ENCODE measurements at regions not wholly inside any gene's neighbourhood (a gene's known extent, or its start where the extent isn't known, plus 50 kb on each side); places are given as distances from the start of the nearest gene placed in this dataset.

GRCh38 chr13:62643007-62643483, 1227.4 kb upstream of the PCDH20 start:
- Histone ChIP-seq H3K79me2 (ENCODE audit: control insufficient read depth, insufficient read depth, low read length) (no peaks in the 10 kb centered on the region), H3K27ac (ENCODE audit: insufficient read depth, low read depth, low read length) (no peak overlapping the region), H3K4me3 (replicated peaks in 1 of 3; ENCODE audit: insufficient read depth in 1 of 3, low read depth in 1 of 3, low read length in 3 of 3) (no peak overlapping the region), H2AFZ (ENCODE audit: low read depth, low read length) (no peak overlapping the region), H3K9ac (replicated peaks; ENCODE audit: extremely low read depth, insufficient read depth, low read length) (no peak overlapping the region), H3K4me1 (ENCODE audit: control insufficient read depth, extremely low read depth, insufficient read depth, low read length) (no peaks in the 10 kb centered on the region), H3K36me3 (ENCODE audit: control insufficient read depth in 2 of 2, extremely low read depth in 1 of 2, insufficient read depth in 2 of 2, low read length in 2 of 2) (no peaks in the 10 kb centered on the region), H3K4me2 (ENCODE audit: insufficient read depth, low read length) (no peak overlapping the region), H3K9me1 (replicated peaks; ENCODE audit: control insufficient read depth, extremely low read depth, insufficient read depth, low read length) (no peaks in the 10 kb centered on the region), H4K20me1 (replicated peaks; ENCODE audit: control insufficient read depth, extremely low read depth, insufficient read depth, low read length) (no peaks in the 10 kb centered on the region), H3K27me3 (ENCODE audit: control insufficient read depth in 2 of 2, insufficient read depth in 2 of 2, low read length in 2 of 2) (no peaks in the 10 kb centered on the region), H3K9me3 (replicated peaks; ENCODE audit: control insufficient read depth, insufficient read depth, low read length) (peaks cover 3% of the 10 kb centered on the region)
- intact Hi-C loops (cut with micrococcal nuclease) (no loop called here), dilution Hi-C loops (cut with MboI; ENCODE audit: extremely low pct_ligation_motif_present, low sequenced_read_pairs) (no loop called here)
- POLR2A ChIA-PET, result no interaction called here
- TF ChIP-seq GATA2 (IDR thresholded peaks at IDR 0.05; ENCODE audit: insufficient read depth, insufficient read length, low read depth, low read length), result no peak
- no peak for TF ChIP-seq POLR2AphosphoS5 (IDR thresholded peaks at IDR 0.05; ENCODE audit: insufficient read depth, low read depth, low read length)
- no peak for TF ChIP-seq MYC (IDR thresholded peaks at IDR 0.05; ENCODE audit: low read depth, low read length)
- TF ChIP-seq EZH2 (IDR thresholded peaks at IDR 0.05; ENCODE audit: borderline replicate concordance, low read depth, low read length, severe bottlenecking), result no peak
- TF ChIP-seq POLR2A (IDR thresholded peaks at IDR 0.05; ENCODE audit: low read depth, low read length), result no peak
- TF ChIP-seq MAX (IDR thresholded peaks at IDR 0.05; ENCODE audit: insufficient read depth, insufficient read length), result no peak
- TF ChIP-seq FOS (IDR thresholded peaks at IDR 0.05; ENCODE audit: borderline replicate concordance, insufficient read depth, low read length), result no peak
- TF ChIP-seq JUN (IDR thresholded peaks at IDR 0.05; ENCODE audit: borderline replicate concordance, insufficient read depth, insufficient read length, low read depth), result no peak
- DNase-seq (ENCODE audit: low read depth, low spot score) (no peak), FAIRE-seq (no peak)
- BruUV-seq (replicated peaks), result no TSS peak
- CTCF ChIA-PET, result no interaction called here

GRCh38 chr13:62635161-62635560, 1219.5 kb upstream of the PCDH20 start:
- Histone ChIP-seq H3K4me1 (ENCODE audit: control insufficient read depth, extremely low read depth, insufficient read depth, low read length) (no peaks in the 10 kb centered on the region), H3K4me3 (replicated peaks in 1 of 3; ENCODE audit: insufficient read depth in 1 of 3, low read depth in 1 of 3, low read length in 3 of 3) (no peak overlapping the region), H4K20me1 (replicated peaks; ENCODE audit: control insufficient read depth, extremely low read depth, insufficient read depth, low read length) (no peaks in the 10 kb centered on the region), H3K27me3 (ENCODE audit: control insufficient read depth in 2 of 2, insufficient read depth in 2 of 2, low read length in 2 of 2) (no peaks in the 10 kb centered on the region), H2AFZ (ENCODE audit: low read depth, low read length) (no peak overlapping the region), H3K9me1 (replicated peaks; ENCODE audit: control insufficient read depth, extremely low read depth, insufficient read depth, low read length) (no peaks in the 10 kb centered on the region), H3K9me3 (replicated peaks; ENCODE audit: control insufficient read depth, insufficient read depth, low read length) (peaks cover 3% of the 10 kb centered on the region), H3K27ac (ENCODE audit: insufficient read depth, low read depth, low read length) (no peak overlapping the region), H3K36me3 (ENCODE audit: control insufficient read depth in 2 of 2, extremely low read depth in 1 of 2, insufficient read depth in 2 of 2, low read length in 2 of 2) (no peaks in the 10 kb centered on the region), H3K9ac (replicated peaks; ENCODE audit: extremely low read depth, insufficient read depth, low read length) (no peak overlapping the region), H3K4me2 (ENCODE audit: insufficient read depth, low read length) (no peak overlapping the region), H3K79me2 (ENCODE audit: control insufficient read depth, insufficient read depth, low read length) (no peaks in the 10 kb centered on the region)
- intact Hi-C loops (cut with micrococcal nuclease), result no loop called here
- no TSS peak for BruUV-seq (replicated peaks)
- FAIRE-seq (no peak), DNase-seq (ENCODE audit: low read depth, low spot score) (no peak)
- ChIA-PET CTCF (no interaction called here), POLR2A (no interaction called here)
- dilution Hi-C loops (cut with MboI; ENCODE audit: extremely low pct_ligation_motif_present, low sequenced_read_pairs), result no loop called here
- TF ChIP-seq MYC (IDR thresholded peaks at IDR 0.05; ENCODE audit: low read depth, low read length) (no peak), MAX (IDR thresholded peaks at IDR 0.05; ENCODE audit: insufficient read depth, insufficient read length) (no peak), POLR2AphosphoS5 (IDR thresholded peaks at IDR 0.05; ENCODE audit: insufficient read depth, low read depth, low read length) (no peak), GATA2 (IDR thresholded peaks at IDR 0.05; ENCODE audit: insufficient read depth, insufficient read length, low read depth, low read length) (no peak), CTCF (IDR thresholded peaks at IDR 0.05; ENCODE audit: extremely low read depth in 1 of 2, insufficient read depth in 1 of 2, low read depth in 1 of 2, low read length in 2 of 2) (no peak), JUN (IDR thresholded peaks at IDR 0.05; ENCODE audit: borderline replicate concordance, insufficient read depth, insufficient read length, low read depth) (no peak), EZH2 (IDR thresholded peaks at IDR 0.05; ENCODE audit: borderline replicate concordance, low read depth, low read length, severe bottlenecking) (no peak), FOS (IDR thresholded peaks at IDR 0.05; ENCODE audit: borderline replicate concordance, insufficient read depth, low read length) (no peak), POLR2A (IDR thresholded peaks at IDR 0.05; ENCODE audit: low read depth, low read length) (no peak)

Measured in endothelial cell of umbilical vein (primary cell).